VCaP (cell line): ENCODE measurements at regions not wholly inside any gene's neighbourhood (a gene's known extent, or its start where the extent isn't known, plus 50 kb on each side); places are given as distances from the start of the nearest gene placed in this dataset.

Source experiments
- H3K27ac ChIP-seq: fragments of 450-650 bp; 2 replicates; pipeline ENCODE4 v1.5.1; 2017
- TF ChIP-seq, protein P1 (sequence below): fragments of 450-650 bp; conservative IDR thresholded peaks from 2 replicates; pipeline ENCODE4 v1.5.1; 2017; ENCODE audit warnings: mild to moderate bottlenecking, moderate library complexity

- TF ChIP-seq, protein P1, sequence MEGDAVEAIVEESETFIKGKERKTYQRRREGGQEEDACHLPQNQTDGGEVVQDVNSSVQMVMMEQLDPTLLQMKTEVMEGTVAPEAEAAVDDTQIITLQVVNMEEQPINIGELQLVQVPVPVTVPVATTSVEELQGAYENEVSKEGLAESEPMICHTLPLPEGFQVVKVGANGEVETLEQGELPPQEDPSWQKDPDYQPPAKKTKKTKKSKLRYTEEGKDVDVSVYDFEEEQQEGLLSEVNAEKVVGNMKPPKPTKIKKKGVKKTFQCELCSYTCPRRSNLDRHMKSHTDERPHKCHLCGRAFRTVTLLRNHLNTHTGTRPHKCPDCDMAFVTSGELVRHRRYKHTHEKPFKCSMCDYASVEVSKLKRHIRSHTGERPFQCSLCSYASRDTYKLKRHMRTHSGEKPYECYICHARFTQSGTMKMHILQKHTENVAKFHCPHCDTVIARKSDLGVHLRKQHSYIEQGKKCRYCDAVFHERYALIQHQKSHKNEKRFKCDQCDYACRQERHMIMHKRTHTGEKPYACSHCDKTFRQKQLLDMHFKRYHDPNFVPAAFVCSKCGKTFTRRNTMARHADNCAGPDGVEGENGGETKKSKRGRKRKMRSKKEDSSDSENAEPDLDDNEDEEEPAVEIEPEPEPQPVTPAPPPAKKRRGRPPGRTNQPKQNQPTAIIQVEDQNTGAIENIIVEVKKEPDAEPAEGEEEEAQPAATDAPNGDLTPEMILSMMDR, result no peak
- H3K27ac ChIP-seq, result no peak overlapping the region
Measured at GRCh38 chr1:239306426-239306825, 79.9 kb upstream of the CHRM3 start.

GRCh38 chr1:239303289-239303688 is 83.1 kb upstream of the CHRM3 start:
- TF ChIP-seq, protein P1, result no peak
- no peak overlapping the region for H3K27ac ChIP-seq

GRCh38 chr1:239302696-239303095 is 83.7 kb upstream of the CHRM3 start:
- no peak overlapping the region for H3K27ac ChIP-seq
- TF ChIP-seq, protein P1, result no peak

DNA sequence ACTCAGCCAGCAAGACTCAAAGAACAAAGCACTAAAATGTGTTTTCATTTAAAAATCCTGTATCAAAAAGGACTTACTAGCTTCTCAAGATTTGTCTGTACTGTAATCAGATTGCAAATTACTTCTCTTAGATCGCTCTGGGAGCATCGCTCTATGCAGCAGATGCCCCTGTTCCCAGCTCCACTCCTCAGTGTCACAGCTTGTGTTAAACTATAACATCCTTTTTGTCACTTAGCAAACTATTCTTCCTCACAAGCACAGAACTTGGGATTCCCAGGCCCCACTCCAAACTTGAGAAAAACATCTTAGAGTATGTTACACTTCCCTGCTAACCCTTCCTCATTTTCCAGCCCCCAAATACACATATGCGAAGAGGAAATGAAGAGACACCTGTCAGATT is 85.1 kb upstream of the CHRM3 start:
- TF ChIP-seq, protein P1, result no peak
- H3K27ac ChIP-seq, result no peak overlapping the region

DNA sequence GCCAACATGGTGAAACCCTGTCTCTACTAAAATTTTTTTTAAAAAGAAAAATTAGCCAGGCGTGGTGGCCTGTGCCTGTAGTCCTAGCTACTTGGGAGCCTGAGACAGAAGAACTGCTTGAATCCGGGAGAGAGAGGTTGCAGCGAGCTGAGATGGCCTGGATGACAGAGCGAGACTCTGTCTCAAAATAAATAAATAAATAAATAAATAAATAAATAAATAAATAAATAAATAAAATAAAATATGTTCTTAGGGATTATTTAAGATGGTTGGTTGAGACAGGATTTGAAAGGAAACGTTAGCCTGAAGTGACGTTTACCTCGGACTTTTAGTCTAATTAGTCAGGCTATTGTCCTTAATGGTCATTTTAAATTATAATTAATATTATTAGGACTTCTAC is 88.5 kb upstream of the CHRM3 start:
- TF ChIP-seq, protein P1, result no peak
- H3K27ac ChIP-seq, result no peak overlapping the region

GRCh38 chr1:239293350-239294110 is 92.8 kb upstream of the CHRM3 start:
- H3K27ac ChIP-seq, result no peak overlapping the region
- TF ChIP-seq, protein P1, result no peak

DNA sequence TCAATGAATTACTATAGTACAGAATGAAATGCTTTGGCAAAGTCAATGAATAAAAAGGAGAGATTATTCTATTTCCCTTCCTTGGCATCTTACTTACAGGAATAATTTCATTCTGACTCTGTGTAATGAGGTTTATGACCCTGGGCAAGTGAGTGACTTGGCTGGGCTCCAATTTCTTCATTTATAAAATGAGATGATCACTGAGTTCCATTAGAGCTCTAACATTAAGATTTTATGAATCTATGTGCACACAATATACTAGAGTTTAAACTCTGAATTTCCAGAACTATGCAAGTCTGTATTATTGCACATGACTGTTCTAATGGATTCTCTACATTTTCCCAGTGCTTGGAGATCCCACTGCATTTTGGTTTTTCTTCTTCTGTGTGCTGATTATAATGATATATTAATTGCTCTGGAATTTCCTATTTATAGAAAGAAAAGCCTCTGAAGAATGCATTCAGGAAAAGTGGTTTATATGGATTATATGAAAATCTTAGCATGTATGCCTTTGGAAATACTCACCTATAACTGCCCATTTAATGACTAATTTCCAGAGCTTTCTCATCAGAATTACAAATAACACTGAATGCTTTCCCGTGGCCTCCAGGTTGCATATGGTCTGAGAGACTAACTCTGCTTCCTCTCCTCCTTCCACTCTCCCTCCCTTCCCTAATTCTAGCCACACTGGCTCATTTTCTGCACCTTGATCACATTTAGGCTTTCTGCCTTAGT is 97.4 kb upstream of the CHRM3 start:
- H3K27ac ChIP-seq, result no peak overlapping the region
- TF ChIP-seq, protein P1, result no peak
